Testis (tissue), 2 donors: ENCODE measurements at regions not wholly inside any gene's neighbourhood (a gene's known extent, or its start where the extent isn't known, plus 50 kb on each side); places are given as distances from the start of the nearest gene placed in this dataset.
"Not testable (repeated sequence)": the region's sequence is repeated elsewhere in the genome, so short reads cannot be mapped to it uniquely, and the experiment has no call there.

Source experiments
- DNase-seq: peaks from one replicate; pipeline ENCODE4 v3.0.0-alpha.2; 2019
- H3K27ac ChIP-seq, 2 donors: fragments of 200-600 bp; sonication (generic); one replicate each; pipeline ENCODE4 v1.5.1; 2019
- H3K27me3 ChIP-seq: fragments of 200-600 bp; sonication (generic); one replicate; pipeline ENCODE4 v1.5.1; 2019
- H3K36me3 ChIP-seq: fragments of 200-600 bp; sonication (generic); one replicate; pipeline ENCODE4 v1.5.1; 2017; ENCODE audit warnings: low read depth; ENCODE audit errors: missing control alignments
- H3K4me1 ChIP-seq: fragments of 200-600 bp; sonication (generic); one replicate; pipeline ENCODE4 v1.5.1; 2019
- H3K4me3 ChIP-seq, 2 donors: fragments of 200-600 bp; sonication (generic); one replicate each; pipeline ENCODE4 v1.5.1; 2017 to 2019
- H3K9me3 ChIP-seq: fragments of 200-600 bp; sonication (generic); one replicate; pipeline ENCODE4 v1.5.1; 2017
- WGBS, 2 donors: methylation state at CpG; one replicate each; pipeline ENCODE4 v1.1.5; 2018; 5-methylcytosine and 5-hydroxymethylcytosine counted together
- intact Hi-C: fragments of 100-400 bp; cut with DNase I; formaldehyde crosslinking; loops from one replicate; pipeline ENCODE4 v1.15.1; 2023; ENCODE audit warnings: low total_unique reads

DNA sequence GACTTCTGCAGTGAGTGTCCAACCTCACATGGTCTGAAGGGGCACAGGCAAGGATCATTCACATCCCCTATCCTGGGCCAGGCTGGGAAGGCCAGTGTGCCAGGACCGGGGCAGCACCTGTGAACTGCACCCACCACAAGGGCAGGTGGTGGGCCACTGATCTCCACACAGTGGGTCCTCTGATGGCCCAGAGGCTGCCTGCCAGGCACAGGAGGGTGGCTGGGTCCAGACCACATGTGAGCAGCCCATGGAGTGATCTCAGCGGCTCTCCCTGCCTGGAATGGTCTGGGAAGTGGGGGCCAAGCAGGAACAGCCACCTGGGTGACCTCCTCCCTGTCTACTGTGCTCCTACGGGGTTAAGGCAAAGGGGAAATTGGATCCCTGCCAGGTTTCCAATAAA, 508.5 kb downstream of the FOXD4L4 start:
- DNase-seq, H3K4me1 ChIP-seq, H3K36me3 ChIP-seq, H3K9me3 ChIP-seq, H3K4me3 ChIP-seq, intact Hi-C loops, H3K27me3 ChIP-seq, H3K27ac ChIP-seq: not testable (repeated sequence)
- WGBS, 2 donors, result 60% methylated on average over 1 of the region's 3 CpGs; no CpG with 5 or more reads in 1 of the 2 donors

DNA sequence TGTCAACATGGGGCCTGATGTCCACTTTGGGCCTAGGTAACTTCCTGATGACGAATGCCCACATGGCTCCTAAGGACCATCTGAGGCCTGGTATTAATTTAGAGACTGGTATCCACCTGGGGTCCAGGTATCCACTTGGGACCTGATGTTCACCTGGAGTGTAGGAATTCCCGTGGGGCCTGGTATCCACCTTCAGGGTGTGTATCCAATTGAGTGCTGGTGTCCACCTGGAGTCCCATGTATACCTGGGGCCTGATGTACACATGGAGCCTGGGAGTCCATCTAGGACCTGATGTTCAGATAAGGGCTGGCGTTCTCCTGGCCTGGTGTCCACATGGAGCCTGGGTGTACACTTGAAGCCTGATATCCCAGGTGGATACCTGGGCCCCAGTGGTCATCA, 520.6 kb downstream of the FOXD4L4 start:
- not testable (repeated sequence) for H3K27ac ChIP-seq
- no CpG with 5 or more reads among the region's 3 CpGs for WGBS, 2 donors

DNA sequence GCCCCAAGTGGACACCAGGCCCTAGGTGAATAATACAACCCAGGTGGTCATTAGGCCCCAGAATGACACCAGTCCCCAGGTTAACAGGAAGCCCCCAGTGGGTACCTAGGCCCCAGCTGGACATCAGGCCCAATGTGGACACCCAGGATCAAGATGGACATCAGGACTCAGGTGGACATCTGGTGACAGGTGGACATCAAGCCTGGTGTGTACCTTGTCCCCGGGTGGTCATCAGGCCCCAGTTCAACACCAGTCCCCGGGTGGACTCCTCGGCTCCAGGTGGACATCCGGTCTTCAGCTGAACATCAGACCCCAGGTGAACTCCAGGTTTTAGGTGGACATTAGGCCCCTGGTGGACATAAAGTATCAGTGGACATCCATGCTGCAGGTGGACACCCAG, 524.6 kb downstream of the FOXD4L4 start:
- no CpG with 5 or more reads among the region's 4 CpGs for WGBS, 2 donors
- H3K9me3 ChIP-seq, H3K27ac ChIP-seq, DNase-seq, H3K4me3 ChIP-seq, H3K4me1 ChIP-seq, intact Hi-C loops, H3K36me3 ChIP-seq, H3K27me3 ChIP-seq: not testable (repeated sequence)

More for the DNA sequence above, 520.6 kb downstream of the FOXD4L4 start:
- DNase-seq, H3K9me3 ChIP-seq, H3K4me3 ChIP-seq, H3K36me3 ChIP-seq, H3K27me3 ChIP-seq, intact Hi-C loops, H3K4me1 ChIP-seq: not testable (repeated sequence)

DNA sequence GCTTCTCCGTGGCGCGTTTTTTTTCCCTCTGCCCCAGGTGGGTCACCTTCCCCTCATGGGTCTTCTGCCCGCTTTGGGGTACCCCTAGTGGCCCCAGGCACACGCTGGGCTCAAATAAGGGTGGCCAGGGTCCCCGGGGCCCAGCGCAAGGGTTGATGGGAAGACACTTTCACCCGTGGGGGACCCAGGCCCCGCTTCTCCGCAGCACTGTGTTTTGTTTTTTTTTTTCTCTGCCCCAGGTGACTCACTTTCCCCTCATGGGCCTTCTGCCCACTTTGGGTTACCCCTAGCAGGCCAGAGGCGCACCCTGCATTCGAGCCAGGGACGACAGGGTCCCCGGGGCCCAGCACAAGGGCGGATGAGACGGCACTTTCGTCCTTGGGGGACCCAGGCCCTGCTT, 526.7 kb downstream of the FOXD4L4 start:
- H3K9me3 ChIP-seq, H3K4me1 ChIP-seq, intact Hi-C loops, DNase-seq, H3K27ac ChIP-seq, H3K27me3 ChIP-seq, H3K4me3 ChIP-seq, H3K36me3 ChIP-seq: not testable (repeated sequence)
- WGBS, 2 donors, result 68 to 82% methylated on average over 14 to 17 of the region's 17 CpGs

DNA sequence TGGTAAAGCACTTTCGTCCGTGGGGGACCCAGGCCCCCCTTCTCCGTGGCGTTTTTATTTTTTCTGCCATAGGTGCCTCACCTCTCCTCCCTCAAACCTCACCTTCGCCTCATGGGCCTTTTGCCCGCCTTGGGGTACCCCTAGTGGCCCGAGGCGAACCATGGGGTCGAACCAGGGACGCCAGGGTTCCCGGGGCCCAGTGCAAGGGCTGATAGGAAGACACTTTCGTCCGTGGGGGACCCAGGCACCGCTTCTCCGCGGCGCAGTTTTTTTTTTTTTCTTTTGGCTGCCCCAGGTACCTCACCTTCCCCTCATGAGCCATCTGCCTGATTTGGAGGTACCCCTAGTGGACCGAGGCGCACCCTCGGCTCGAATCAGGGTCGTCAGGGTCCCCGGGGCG, 527.8 kb downstream of the FOXD4L4 start:
- H3K27me3 ChIP-seq, DNase-seq, H3K27ac ChIP-seq, H3K4me1 ChIP-seq, H3K36me3 ChIP-seq, intact Hi-C loops, H3K9me3 ChIP-seq: not testable (repeated sequence)
- WGBS, 2 donors, result 56 to 82% methylated on average over 12 to 13 of the region's 24 CpGs
- H3K4me3 ChIP-seq, result peak overlapping the region in 1 of 2 donors; percentile 20

DNA sequence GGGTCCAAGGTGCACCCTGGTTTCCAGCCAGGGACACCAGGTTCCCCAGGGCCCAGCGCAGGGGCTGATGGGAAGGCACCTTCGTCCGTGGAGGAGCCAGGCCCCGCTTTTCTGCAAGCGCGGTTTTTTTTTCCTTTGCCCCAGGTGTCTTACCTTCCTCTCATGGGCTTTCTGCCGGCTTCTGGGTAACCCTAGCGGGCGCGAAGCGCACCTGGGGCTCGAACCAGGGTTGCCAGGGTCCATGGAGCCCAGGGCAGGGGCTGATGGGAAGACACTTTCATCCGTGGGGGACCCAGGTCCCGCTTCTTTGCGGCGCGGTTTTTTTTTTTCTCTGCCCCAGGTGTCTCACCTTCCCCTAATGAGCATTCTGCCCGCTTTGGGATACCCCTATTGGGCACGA, 529.3 kb downstream of the FOXD4L4 start:
- DNase-seq, result peak; percentile 15

DNA sequence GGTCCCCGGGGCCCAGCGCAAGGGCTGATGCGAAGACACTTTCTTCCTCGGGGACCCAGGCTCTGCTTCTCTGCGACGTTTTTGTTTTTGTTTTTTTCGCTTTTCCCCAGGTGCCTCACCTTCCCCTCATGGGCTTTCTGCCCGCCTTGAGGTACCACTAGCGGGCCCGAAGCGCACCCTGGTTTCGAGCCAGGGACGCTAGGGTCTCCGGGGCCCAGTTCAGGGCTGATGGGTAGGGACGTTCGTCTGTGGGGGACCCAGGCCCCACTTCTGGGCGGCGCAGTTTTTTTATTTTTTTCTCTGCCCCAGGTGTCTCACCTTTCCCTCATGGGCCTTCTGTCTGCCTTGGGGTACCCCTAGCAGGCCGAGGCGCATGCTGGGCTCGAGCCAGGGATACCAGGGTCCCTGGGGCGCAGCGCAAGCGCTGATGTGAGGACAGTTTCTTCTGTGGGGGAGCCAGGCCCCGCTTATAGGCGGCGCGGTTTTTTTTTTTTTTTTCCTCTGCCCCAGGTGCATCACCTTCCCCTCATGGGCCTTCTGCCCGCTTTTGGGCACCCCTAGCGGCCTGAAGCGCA, 530.0 kb downstream of the FOXD4L4 start:
- H3K4me1 ChIP-seq, H3K9me3 ChIP-seq, H3K4me3 ChIP-seq, H3K27ac ChIP-seq, H3K36me3 ChIP-seq, intact Hi-C loops, DNase-seq, H3K27me3 ChIP-seq: not testable (repeated sequence)
- 42 to 48% methylated on average over 7 to 21 of the region's 31 CpGs for WGBS, 2 donors

More for the DNA sequence above, 529.3 kb downstream of the FOXD4L4 start:
- H3K27me3 ChIP-seq, H3K27ac ChIP-seq, intact Hi-C loops, H3K36me3 ChIP-seq, H3K4me1 ChIP-seq, H3K9me3 ChIP-seq: not testable (repeated sequence)
- 21% methylated on average over 13 of the region's 19 CpGs; no CpG with 5 or more reads in 1 of the 2 donors for WGBS, 2 donors
- peak overlapping the region in 1 of 2 donors; percentile 31 for H3K4me3 ChIP-seq

DNA sequence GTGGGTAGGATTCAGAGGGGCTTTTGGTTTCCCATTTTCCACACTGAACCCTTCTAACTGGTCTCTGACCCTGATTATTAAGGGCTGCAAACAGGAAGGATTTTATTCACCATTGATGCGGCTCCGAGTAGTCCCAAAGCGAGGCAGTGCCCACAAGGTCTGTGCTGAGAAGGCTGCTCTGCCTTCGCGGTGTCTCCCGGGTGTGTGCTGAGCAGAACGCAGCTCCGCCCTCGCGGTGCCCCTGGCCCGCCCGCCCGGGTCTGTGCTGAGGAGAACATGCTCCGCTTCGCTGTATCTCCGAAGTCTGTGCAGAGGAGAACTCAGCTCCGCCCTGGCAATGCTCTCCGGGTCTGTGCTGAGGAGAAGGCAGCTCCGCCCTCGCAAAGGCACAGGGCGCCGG, 530.7 kb downstream of the FOXD4L4 start:
- H3K4me1 ChIP-seq, H3K36me3 ChIP-seq, H3K9me3 ChIP-seq, intact Hi-C loops, H3K27me3 ChIP-seq, H3K27ac ChIP-seq, H3K4me3 ChIP-seq: not testable (repeated sequence)
- peak; percentile 18 for DNase-seq
- WGBS, 2 donors, result 32% methylated on average over 11 of the region's 22 CpGs; no CpG with 5 or more reads in 1 of the 2 donors

DNA sequence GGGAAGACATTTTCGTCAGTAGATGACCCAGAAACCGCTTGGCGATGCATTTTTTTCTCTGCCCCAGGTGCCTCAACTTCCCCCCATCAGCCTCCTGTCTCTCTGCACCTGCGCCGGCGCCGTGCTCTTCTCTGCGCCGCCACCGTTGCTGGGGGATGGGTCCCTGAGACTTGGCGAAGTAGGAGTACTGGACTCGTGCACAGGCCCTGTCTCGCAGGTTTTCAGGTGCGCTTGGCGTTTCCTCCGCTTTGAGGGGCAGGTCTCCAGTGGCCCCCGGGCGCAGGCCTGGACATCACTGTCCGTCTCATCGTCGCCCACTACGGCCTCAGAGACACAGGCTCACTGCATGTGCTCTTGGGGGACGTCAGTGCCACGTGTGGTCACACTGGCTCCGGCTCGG, 532.1 kb downstream of the FOXD4L4 start:
- H3K4me3 ChIP-seq, H3K36me3 ChIP-seq, H3K27ac ChIP-seq, intact Hi-C loops, H3K4me1 ChIP-seq, H3K27me3 ChIP-seq, DNase-seq, H3K9me3 ChIP-seq: not testable (repeated sequence)
- WGBS, 2 donors, result no CpG with 5 or more reads among the region's 26 CpGs

DNA sequence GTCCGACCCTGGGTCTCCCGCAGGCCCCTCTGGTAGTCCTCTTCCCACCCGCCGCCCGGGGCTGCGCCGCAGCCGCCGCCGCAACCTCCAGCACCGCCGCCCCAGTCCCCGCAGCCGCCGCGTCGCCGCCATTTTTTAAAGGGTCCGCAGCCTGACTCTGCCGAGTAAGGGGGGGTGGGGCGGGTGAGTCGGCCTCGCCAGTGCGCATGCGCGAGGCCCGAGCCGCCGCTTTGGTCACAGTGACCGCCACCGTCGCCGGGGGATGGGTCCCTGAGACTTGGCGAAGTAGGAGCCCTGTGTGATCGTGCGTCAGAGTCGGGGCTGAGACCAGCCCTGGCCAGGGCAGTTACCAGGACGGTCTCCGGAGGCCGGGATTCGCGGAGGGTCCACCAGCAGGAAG, 532.8 kb downstream of the FOXD4L4 start:
- H3K9me3 ChIP-seq, intact Hi-C loops, H3K4me1 ChIP-seq, H3K27me3 ChIP-seq, H3K36me3 ChIP-seq: not testable (repeated sequence)
- Histone ChIP-seq H3K4me3 (peak overlapping the region; percentile 62 to 78), H3K27ac (peak overlapping the region; percentile 68 to 77)
- peak; percentile 68 for DNase-seq
- 0% methylated on average over 14 of the region's 42 CpGs; no CpG with 5 or more reads in 1 of the 2 donors for WGBS, 2 donors

DNA sequence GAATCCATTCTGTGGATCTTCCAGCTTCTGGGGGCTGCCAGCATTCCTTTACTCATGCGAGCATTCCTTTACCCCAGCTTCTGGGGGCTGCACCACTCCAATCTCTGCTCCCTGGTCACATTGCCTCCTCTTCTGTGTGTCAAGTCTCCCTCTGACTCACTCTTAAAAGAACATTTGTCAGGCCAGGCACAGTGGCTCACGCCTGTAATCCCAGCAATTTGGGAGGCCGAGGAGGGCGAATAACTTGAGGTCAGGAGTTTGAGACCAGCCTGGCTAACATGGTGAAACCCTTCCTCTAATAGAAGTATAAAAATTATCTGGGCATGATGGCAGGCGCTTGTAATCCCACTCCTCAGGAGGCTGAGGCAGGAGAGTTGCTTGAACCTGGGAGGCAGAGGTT, 541.9 kb downstream of the FOXD4L4 start:
- WGBS, 2 donors, result 91 to 100% methylated on average over 1 to 3 of the region's 5 CpGs
- intact Hi-C loops, H3K4me3 ChIP-seq, DNase-seq, H3K36me3 ChIP-seq, H3K27ac ChIP-seq, H3K27me3 ChIP-seq, H3K4me1 ChIP-seq, H3K9me3 ChIP-seq: not testable (repeated sequence)
